Body of pancreas (tissue), 4 donors: ENCODE measurements at regions not wholly inside any gene's neighbourhood (a gene's known extent, or its start where the extent isn't known, plus 50 kb on each side); places are given as distances from the start of the nearest gene placed in this dataset.

Experiments used
- POLR2A ChIP-seq, 3 donors: fragments of 450-650 bp; IDR thresholded peaks; one replicate each; pipeline ENCODE4 v1.6.1; 2016; ENCODE audit warnings: antibody characterized with exemption in 3 of 3, mild to moderate bottlenecking in 2 of 3
- TF ChIP-seq, protein P1 (sequence below), 7 experiments: fragments of 450-650 bp in 4 of 7; fragments of 200-600 bp in 3 of 7; sonication (generic) in 3 of 7; IDR thresholded peaks; one replicate each; pipeline ENCODE4 v1.5.1; 2016 to 2019; ENCODE audit warnings: antibody characterized with exemption in 7 of 7

DNA sequence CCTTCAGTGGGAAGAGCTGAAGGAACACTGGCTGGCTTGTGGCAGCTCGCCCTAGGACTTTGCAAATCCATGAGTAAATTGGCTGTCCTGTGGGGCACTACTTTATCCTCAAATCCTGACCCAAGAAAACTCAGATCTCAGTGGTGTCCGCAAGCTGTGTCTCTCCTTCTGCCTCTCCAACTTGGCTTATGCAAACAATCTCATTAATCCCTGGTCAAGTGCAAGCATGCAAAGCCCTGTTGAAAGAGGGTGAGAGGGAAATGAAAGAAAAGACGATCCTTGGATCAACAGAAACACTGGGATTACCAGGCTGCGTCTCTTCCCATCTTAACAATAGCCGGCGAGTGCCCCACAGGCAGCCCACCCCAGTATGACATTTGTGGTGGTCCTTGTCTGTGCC, 901.6 kb downstream of the BCL11B start:
- no peak for TF ChIP-seq POLR2A (IDR thresholded peaks at IDR 0.05)
- TF ChIP-seq, protein P1, sequence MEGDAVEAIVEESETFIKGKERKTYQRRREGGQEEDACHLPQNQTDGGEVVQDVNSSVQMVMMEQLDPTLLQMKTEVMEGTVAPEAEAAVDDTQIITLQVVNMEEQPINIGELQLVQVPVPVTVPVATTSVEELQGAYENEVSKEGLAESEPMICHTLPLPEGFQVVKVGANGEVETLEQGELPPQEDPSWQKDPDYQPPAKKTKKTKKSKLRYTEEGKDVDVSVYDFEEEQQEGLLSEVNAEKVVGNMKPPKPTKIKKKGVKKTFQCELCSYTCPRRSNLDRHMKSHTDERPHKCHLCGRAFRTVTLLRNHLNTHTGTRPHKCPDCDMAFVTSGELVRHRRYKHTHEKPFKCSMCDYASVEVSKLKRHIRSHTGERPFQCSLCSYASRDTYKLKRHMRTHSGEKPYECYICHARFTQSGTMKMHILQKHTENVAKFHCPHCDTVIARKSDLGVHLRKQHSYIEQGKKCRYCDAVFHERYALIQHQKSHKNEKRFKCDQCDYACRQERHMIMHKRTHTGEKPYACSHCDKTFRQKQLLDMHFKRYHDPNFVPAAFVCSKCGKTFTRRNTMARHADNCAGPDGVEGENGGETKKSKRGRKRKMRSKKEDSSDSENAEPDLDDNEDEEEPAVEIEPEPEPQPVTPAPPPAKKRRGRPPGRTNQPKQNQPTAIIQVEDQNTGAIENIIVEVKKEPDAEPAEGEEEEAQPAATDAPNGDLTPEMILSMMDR (IDR thresholded peaks at IDR 0.05) = no peak
